Astrocyte (in vitro differentiated cells and primary cell): ENCODE measurements at regions not wholly inside any gene's neighbourhood (a gene's known extent, or its start where the extent isn't known, plus 50 kb on each side); places are given as distances from the start of the nearest gene placed in this dataset.

ENCODE experiments used
- CTCF ChIP-seq: IDR thresholded peaks from 2 replicates; pipeline ENCODE4 v1.5.1; 2011; ENCODE audit warnings: low read depth, mild to moderate bottlenecking, inconsistent platforms, low read length, moderate library complexity; ENCODE audit not compliant: insufficient read depth
- EZH2 ChIP-seq: IDR thresholded peaks from 2 replicates; pipeline ENCODE4 v1.6.1; 2012; ENCODE audit warnings: mild to moderate bottlenecking, low read length, inconsistent platforms; ENCODE audit not compliant: insufficient read depth

- TF ChIP-seq CTCF: no peak
- no peak for TF ChIP-seq EZH2
These were observed 109.3 kb upstream of the SNX19 start for GRCh38 chr11:131025421-131026125.
